ENCODE measurements at regions not wholly inside any gene's neighbourhood (a gene's known extent, or its start where the extent isn't known, plus 50 kb on each side); places are given as distances from the start of the nearest gene placed in this dataset.

DNA sequence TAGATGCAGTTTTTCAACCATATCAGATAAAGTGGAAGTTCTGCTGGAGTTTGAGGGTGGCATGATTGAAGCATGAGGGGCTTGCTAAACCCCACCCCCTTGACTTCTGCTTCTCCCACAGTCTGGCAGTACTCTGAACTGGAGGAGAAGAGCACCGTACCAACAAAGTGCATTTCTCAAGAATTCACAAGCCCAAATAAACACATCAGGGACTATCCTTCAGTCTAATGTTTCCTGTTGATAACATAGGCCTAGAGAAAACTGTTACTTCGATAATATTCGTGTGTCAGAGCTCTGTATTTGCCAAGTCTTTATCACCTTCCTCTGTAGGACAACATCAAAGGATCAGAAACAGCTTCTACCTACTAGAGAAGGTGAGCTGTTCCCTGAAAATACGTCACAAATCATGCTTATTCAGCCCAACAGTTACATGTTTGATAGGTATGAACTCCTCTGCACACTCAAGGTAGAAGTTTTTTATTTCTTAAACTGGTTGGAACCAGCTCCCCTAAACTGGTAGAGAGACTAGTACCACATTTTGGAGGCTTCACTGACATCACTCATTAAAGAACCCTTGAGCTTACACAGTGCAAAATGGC lies 117.8 kb upstream of the PRNP start:
- no peak for DNase-seq (ENCODE audit: low read depth, low spot score)
- H3K4me2 ChIP-seq (ENCODE audit: low read length), result no peak overlapping the region
- H3K4me1 ChIP-seq (ENCODE audit: control insufficient read depth in 1 of 2, insufficient read depth in 2 of 2, low read length in 2 of 2), result no peaks in the 10 kb centered on the region
- TF ChIP-seq TCF7L2 (IDR thresholded peaks at IDR 0.05; ENCODE audit: borderline replicate concordance, extremely low read depth, insufficient read depth, insufficient read length) (no peak), SIN3A (IDR thresholded peaks at IDR 0.05; ENCODE audit: low read depth) (no peak), ZFX (IDR thresholded peaks at IDR 0.05) (no peak), CBX3 (IDR thresholded peaks at IDR 0.05; ENCODE audit: low read depth) (no peak), CEBPB (IDR thresholded peaks at IDR 0.05; ENCODE audit: low read depth) (no peak), EZH2 (IDR thresholded peaks at IDR 0.05) (no peak), RAD21 (IDR thresholded peaks at IDR 0.05; ENCODE audit: low read depth) (no peak), ELF1 (IDR thresholded peaks at IDR 0.05; ENCODE audit: borderline replicate concordance, low read depth) (no peak), POLR2A (IDR thresholded peaks at IDR 0.05; ENCODE audit: borderline replicate concordance, extremely low read depth, insufficient read depth, insufficient read length) (no peak), YY1 (IDR thresholded peaks at IDR 0.05; ENCODE audit: extremely low read depth, insufficient replicate concordance, low read depth, low read length) (no peak)
- TF ChIP-seq, protein P1, sequence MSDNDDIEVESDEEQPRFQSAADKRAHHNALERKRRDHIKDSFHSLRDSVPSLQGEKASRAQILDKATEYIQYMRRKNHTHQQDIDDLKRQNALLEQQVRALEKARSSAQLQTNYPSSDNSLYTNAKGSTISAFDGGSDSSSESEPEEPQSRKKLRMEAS (IDR thresholded peaks at IDR 0.05), result no peak
- TF ChIP-seq, protein P2, sequence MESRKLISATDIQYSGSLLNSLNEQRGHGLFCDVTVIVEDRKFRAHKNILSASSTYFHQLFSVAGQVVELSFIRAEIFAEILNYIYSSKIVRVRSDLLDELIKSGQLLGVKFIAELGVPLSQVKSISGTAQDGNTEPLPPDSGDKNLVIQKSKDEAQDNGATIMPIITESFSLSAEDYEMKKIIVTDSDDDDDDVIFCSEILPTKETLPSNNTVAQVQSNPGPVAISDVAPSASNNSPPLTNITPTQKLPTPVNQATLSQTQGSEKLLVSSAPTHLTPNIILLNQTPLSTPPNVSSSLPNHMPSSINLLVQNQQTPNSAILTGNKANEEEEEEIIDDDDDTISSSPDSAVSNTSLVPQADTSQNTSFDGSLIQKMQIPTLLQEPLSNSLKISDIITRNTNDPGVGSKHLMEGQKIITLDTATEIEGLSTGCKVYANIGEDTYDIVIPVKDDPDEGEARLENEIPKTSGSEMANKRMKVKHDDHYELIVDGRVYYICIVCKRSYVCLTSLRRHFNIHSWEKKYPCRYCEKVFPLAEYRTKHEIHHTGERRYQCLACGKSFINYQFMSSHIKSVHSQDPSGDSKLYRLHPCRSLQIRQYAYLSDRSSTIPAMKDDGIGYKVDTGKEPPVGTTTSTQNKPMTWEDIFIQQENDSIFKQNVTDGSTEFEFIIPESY (IDR thresholded peaks at IDR 0.05; ENCODE audit: extremely low read depth, insufficient replicate concordance, low read length), result no peak
- TF ChIP-seq, protein P3, sequence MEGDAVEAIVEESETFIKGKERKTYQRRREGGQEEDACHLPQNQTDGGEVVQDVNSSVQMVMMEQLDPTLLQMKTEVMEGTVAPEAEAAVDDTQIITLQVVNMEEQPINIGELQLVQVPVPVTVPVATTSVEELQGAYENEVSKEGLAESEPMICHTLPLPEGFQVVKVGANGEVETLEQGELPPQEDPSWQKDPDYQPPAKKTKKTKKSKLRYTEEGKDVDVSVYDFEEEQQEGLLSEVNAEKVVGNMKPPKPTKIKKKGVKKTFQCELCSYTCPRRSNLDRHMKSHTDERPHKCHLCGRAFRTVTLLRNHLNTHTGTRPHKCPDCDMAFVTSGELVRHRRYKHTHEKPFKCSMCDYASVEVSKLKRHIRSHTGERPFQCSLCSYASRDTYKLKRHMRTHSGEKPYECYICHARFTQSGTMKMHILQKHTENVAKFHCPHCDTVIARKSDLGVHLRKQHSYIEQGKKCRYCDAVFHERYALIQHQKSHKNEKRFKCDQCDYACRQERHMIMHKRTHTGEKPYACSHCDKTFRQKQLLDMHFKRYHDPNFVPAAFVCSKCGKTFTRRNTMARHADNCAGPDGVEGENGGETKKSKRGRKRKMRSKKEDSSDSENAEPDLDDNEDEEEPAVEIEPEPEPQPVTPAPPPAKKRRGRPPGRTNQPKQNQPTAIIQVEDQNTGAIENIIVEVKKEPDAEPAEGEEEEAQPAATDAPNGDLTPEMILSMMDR (IDR thresholded peaks at IDR 0.05 in 2 of 3, conservative IDR thresholded peaks at IDR 0.05 in 1 of 3; ENCODE audit: borderline replicate concordance in 1 of 3, insufficient read depth in 1 of 3, low read depth in 2 of 3, low read length in 2 of 3), result no peak
- no peaks in the 10 kb centered on the region for H3K9me3 ChIP-seq (ENCODE audit: control insufficient read depth in 1 of 2, insufficient read depth in 1 of 2, low read depth in 1 of 2, low read length in 2 of 2)
- ChIA-PET RAD21 (ENCODE audit: low non-redundant PET in 1 of 2, low total read pairs in 2 of 2, uncharacterized antibody in 2 of 2, unreplicated experiment in 2 of 2) (no interaction called here), POLR2A (no interaction called here), CTCF (no interaction called here)
- no peaks in the 10 kb centered on the region for H3K27me3 ChIP-seq (ENCODE audit: insufficient read depth, low read length)
- H4K20me1 ChIP-seq (ENCODE audit: insufficient read depth), result no peaks in the 10 kb centered on the region
- intact Hi-C loops (cut with micrococcal nuclease), result no loop called here
- no peak overlapping the region for H3K9ac ChIP-seq (ENCODE audit: low read length)
- H3K9me2 ChIP-seq (ENCODE audit: insufficient read depth), result no peaks in the 10 kb centered on the region
- no peaks in the 10 kb centered on the region for H3K79me2 ChIP-seq (ENCODE audit: insufficient read depth, low read length)
- H3K36me3 ChIP-seq (ENCODE audit: control insufficient read depth in 1 of 2, insufficient read depth in 2 of 2, low read length in 2 of 2), result no peaks in the 10 kb centered on the region
- no TSS peak for BruUV-seq (replicated peaks)
- no peak for ATAC-seq
- H2AFZ ChIP-seq (ENCODE audit: low read depth, low read length, poor library complexity, severe bottlenecking), result no peak overlapping the region
- no peak overlapping the region for H3K27ac ChIP-seq (ENCODE audit: low read depth, low read length)
- no peak overlapping the region for H3K4me3 ChIP-seq (replicated peaks in 1 of 2; ENCODE audit: low read depth in 1 of 2, low read length in 2 of 2)
